Smooth muscle cell of the brain vasculature (primary cell): ENCODE measurements at regions not wholly inside any gene's neighbourhood (a gene's known extent, or its start where the extent isn't known, plus 50 kb on each side); places are given as distances from the start of the nearest gene placed in this dataset.
A peak's percentile ranks its signal among the peaks of the same experiment; 100 is the strongest.
"Not testable (repeated sequence)": the region's sequence is repeated elsewhere in the genome, so short reads cannot be mapped to it uniquely, and the experiment has no call there.

Experiments
- DNase-seq: peaks from one replicate; pipeline ENCODE4 v3.0.0-alpha.2; 2012; ENCODE audit warnings: low read depth, low spot score

- no peak for DNase-seq
These were observed 492.4 kb upstream of the MARCKS start for GRCh38 chr6:113364766-113365165.

- DNase-seq: no peak
These were observed 492.0 kb upstream of the MARCKS start for GRCh38 chr6:113365191-113365590.

DNA sequence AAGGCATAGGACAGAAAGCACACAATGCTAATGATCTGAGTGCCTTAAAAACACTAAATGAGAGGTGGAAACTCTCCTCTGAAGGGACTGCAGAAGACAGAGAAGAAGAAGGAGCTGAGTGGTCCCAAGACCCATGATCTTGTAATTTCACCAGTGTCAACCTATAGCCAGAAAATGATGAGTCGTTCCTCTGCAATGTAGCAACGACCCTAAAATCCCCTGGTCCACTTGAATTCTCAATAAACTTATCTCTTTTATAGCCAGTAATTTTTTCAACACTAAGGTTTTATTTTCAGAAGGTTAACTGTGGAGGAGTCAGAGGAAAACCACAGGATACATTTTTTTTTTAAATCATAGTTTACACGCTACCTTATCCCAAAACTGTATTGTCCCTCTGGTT lies 490.6 kb upstream of the MARCKS start:
- DNase-seq: no peak

GRCh38 chr6:113370508-113371502 lies 486.3 kb upstream of the MARCKS start:
- no peak for DNase-seq

GRCh38 chr6:113375466-113375865 lies 481.7 kb upstream of the MARCKS start:
- DNase-seq: not testable (repeated sequence)

DNA sequence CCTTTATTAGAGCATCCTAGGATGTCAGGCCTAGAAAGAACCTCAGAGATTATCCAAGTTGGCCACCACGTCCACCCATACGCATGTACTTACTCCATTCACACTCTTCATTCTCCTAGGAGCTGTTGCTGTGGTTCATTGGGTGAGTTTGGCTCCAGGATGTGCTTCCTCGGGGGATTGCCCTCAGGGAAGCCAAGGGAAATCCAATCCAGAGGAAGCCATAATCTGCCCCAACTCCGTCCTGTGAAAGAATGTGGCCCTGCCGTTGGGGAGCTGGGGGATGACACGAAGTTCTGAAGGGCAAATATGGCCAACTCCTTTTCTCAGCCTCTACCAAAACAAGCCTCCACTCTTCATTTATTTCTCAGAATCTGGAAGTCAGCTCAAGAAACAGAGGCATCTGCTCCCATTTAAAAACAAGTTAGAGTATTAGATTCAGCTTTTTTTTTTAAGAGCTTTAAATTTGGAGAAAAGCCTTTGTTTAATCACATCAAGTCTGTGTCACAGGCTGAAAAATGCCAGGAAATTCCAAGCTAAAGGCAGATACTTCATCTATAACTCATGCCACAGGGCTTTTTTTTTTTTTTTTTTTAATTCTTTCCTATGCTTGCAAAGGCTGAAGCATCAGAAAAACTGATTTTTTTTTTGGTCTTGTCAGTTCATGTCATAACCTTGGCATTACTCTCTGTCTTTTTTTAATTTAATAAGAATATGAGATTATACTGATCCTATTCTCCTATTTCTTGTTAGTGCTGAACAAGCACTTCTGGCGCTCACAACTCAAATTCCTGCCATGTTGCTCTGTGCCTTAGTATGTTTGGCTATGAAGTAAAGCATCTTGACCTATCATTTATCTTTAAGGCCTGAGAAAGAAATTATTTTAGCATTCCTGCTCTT lies 480.9 kb upstream of the MARCKS start:
- DNase-seq: no peak

DNA sequence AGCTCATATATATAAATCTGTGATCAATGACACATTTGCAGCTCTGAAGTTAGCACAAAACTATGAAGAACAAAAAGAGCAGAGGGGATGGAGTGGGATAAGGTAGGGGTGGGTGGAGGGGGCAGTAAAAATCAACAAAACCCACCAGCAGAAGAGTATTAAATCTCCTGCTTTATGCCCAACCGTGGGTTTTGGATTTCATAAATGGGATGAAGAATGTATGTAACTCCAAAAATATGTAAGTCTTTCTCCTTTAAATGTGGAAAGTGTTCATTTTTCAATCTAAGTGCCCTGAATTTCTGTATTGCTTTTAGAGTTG lies 480.3 kb upstream of the MARCKS start:
- DNase-seq: no peak

DNA sequence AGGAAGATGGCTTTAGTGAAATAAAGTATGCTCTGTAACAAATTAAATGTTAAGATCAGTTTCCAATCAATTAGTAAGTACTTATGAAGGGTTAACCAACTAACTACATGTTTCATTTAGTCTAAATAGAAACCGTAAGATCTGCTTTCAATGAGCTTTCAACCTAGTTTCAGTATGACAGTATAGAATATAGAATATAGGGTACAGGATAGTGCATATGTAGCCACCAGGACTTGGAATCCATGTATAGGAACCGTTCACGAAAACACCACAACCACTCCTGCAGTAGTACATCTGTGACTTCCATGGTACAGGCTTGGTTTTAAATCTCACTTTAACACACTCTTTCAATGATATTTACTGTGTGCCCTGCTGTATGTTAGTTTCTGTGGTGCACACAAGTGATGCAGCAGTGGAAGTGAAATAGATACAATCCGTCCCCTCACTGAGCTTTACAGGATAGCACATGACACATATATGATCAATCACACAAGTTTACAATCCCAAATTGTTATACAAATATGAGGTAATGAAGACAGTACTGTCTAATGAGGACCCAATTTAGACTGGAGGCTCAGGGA lies 479.7 kb upstream of the MARCKS start:
- DNase-seq: no peak

DNA sequence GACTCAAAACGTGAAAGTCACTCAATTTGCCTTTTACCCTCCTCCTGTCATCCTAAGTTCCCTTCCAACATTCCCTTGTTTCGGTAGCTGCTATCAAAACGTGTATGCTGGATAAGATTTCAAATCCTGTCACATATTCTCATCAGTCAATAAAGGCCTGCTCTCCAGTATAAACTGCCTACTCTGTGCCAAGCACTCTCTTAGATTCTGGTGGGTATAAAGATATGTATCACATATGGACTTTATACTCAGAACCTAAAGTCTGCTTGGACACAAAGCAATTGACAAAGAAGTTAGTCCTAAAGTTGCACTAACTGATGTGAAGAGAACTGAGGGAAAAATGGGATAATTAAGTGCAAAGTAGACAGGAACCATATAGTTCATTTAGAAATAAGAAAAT lies 476.6 kb upstream of the MARCKS start:
- DNase-seq: no peak

DNA sequence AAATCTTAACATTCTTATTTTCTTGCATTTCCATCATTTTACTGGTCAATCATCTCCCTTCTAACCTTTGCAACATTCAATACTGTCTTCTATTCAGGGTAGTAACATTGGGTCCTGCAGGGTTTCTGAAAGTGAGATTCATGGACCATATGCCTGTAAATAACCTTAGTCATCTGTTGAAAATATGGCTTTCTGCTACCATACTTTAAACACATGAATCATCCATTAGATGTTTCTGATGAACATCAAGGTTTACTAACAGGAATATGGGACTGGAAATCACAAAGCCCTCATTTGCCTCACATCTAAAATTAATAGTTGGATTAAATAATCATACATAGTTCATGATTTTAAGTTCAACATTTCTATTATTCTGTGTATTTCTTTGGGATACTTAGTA lies 475.9 kb upstream of the MARCKS start:
- no peak for DNase-seq

- DNase-seq: peak; percentile 61
These were observed 475.2 kb upstream of the MARCKS start for GRCh38 chr6:113381959-113382358.

GRCh38 chr6:113383701-113384100 lies 473.4 kb upstream of the MARCKS start:
- DNase-seq: no peak

- DNase-seq: no peak
These were observed 472.1 kb upstream of the MARCKS start for GRCh38 chr6:113385020-113385431.

GRCh38 chr6:113388996-113389395 lies 468.1 kb upstream of the MARCKS start:
- no peak for DNase-seq

DNA sequence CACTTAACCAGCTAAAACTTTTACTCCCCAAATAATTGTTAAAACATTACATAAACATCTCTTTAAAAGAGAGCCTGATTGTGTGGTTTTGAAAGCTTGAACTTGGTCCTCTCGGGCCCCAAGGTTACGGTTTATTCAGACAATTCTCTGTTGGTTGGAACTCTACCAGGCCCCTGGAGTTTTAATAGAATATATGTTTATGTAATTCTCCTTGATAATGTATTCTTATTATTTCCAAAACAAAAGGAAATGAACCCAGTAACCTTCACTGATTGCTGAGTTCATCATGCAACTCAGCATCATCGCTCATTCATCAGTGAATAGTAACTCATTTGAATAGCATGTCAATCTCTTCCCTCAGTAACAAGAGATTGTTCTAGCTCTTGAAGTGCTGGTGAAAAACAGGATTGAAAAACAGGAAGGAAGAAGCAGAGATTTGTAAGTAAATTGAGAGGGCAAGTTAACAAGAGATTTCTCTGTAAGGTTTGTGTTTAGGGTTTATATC lies 464.5 kb upstream of the MARCKS start:
- DNase-seq: no peak

DNA sequence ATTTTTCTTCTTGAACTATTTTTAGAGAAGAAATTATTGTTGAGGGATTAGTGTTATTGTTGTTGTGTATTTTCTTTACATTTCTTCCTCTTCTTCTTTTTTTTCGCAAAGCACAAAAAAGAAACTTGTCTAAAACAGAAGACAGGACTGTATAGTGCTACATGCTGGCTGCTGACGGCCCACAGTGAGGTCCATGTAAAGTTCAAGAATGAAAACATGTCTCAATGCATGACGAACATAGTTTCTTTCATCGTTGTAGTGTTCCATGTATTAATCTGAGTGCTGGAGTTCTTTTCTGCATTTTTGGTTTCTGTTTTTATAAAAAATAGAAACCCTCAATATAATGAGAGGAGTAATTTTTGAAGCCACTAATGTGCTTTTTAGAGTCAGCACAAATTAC lies 462.9 kb upstream of the MARCKS start:
- no peak for DNase-seq

DNA sequence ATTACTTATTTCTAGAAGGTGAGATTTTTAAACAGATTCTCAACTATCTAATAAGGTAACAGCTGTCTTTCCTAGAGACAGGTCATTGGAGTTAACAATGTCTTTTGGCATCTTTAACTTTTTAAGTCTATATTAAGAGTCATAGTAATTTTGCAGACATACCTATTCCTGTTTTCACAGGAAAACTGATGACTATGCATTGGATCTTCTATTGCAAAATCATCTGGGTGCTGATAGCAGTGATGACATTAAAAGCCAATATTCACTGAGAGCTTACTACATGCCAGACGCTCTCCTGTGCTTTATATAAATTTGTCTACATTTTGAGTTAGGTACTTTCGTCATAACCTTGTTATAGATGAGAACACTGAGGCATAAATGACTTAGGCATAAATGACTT lies 462.4 kb upstream of the MARCKS start:
- no peak for DNase-seq

- DNase-seq: no peak
These were observed 460.4 kb upstream of the MARCKS start for GRCh38 chr6:113396730-113397129.

GRCh38 chr6:113397236-113397635 lies 459.9 kb upstream of the MARCKS start:
- no peak for DNase-seq

DNA sequence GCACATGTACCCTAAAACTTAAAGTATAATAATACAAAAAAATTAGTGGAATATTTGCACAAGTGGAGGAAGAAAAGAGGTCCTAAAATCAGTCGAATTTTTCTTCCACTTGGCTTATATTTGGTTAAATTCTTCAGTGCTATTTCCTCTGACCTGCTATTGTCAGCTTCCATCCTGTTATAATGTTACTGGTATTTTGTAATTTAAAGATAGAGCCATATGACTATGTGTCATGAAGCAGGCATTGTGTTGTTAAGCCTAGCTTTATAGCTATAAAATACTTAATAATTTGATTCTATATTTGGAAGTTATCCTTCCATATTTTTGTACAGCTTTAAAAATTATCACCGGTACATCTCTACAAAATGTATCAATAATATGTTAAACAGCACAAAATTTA lies 455.9 kb upstream of the MARCKS start:
- DNase-seq: no peak

GRCh38 chr6:113402544-113402943 lies 454.6 kb upstream of the MARCKS start:
- no peak for DNase-seq

DNA sequence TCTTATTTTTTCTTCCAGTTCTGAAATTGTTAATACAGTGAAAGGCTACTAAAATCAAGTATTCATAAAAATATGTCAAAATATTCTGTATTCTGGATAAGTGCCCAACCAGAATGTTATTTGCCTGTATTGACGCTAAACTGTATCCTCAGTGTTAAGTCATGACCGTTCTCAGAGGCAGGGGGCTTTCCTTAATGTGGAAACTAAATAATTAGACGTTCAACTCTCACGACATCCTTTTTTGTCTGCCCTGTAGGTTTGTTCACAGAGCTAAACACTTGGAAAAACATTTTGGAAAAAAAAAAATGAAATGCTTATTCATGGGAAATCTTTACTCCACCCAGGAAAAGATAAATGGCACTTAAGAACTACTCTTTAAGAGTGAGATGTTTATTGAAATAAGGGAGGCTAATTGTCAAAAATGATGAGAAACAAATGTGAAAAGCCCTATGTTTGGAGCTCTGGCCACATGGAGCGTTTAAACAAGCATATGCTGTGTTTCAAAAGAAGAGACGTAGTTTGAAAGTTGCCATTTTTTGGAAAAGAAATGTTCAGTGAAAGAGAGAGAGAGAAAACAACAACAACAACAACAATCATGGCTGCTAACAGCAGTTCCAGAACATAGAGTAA lies 453.1 kb upstream of the MARCKS start:
- DNase-seq: no peak
